CMK (cell line): ENCODE measurements at regions not wholly inside any gene's neighbourhood (a gene's known extent, or its start where the extent isn't known, plus 50 kb on each side); places are given as distances from the start of the nearest gene placed in this dataset.

ENCODE experiments used
- DNase-seq: peaks from one replicate; pipeline ENCODE4 v3.0.0-alpha.2; 2010; ENCODE audit warnings: low read depth

DNA sequence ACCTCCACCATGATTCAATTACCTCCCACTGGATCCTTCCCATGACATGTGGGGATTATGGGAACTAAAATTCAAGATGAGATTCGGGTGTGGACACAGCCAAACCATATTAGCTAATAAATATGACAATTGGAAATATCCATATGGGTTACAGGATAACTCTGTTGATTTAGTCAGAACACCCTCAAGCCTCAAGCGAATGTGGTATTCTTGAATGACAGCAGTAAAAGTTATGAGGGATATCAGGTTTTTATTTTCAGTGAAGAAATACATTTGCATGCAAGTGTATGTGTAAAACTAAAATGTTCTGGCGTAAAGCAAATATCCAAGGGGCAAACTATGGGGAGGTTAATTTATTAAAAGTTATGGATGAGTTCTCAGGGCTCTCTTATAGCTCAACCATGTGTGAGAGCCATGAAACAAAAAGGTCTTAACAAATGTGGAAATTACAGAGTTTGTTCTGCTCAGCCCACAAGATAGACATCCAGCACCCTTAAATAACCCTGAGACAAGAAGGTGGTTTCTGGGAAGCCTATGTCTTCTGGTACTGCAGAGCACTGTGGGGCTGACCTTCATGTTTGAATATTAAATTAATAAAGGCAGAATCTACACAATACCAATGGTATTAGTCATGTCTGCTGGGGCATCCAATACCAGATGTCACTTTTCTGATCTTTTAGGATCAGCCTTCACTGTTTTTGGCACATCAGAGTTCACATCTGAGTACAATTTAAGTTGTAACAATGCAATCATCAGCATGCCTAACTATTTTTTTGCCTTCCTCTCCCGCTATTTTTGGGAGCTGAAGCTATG is 370.5 kb upstream of the RSPO3 start:
- no peak for DNase-seq

DNA sequence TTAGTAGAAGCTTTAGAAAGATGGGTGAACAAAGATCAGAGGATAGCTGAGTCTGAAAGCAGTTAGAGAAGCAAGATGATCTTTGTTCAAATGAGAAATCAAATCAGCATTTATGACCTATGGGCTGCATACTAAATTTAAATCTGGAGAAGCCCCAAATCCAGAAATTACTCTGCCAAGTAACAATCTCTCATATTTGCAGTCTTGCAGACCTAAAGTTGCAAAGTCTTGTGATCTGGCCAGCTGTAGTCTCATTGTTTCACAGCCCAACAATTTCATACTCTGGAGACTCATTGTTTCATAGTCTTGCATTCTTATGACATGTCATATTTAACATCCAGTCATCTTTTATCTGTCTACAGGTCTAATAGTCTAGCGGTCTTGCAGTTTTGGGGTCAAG is 364.9 kb upstream of the RSPO3 start:
- DNase-seq, result no peak

GRCh38 chr6:126761854-126762253 is 356.6 kb upstream of the RSPO3 start:
- no peak for DNase-seq

DNA sequence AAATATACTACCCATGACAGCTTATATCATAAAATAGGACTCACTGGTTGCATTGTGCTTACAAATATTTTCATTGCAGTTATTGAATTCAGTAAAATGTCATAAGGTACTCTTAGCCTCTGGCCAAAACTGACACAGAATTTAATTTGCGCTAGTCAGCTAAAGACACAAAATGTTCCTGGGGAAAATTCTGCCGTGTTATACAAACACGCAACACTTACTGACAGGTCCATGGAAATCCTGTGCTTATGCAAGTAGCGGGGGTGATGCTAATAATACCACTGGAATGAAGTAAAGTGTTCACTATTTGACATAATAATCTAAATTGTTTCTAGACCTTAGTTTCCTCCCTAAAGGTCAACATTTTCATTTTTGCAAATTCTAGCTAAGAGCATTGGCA is 354.4 kb upstream of the RSPO3 start:
- DNase-seq, result no peak

DNA sequence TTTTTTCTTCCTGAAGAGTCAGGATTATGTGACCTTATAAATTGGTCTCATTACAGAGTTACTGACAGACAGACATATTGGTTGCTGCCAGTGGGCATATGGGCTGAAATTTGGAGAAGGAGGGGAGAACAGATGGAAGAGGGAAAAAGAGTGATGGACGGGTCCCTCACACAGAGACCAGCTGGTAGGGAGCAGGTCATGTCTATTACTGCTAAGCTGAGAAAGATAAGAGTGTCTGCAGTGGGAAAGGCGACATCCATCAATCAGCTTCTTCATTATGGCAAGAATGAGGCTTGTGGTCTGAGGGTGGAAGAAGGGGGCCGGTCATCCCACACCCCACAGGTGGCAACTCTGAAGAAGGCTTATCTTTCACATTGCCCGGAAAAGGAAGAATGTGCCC is 353.8 kb upstream of the RSPO3 start:
- no peak for DNase-seq

GRCh38 chr6:126766820-126767219 is 351.7 kb upstream of the RSPO3 start:
- no peak for DNase-seq

- no peak for DNase-seq
These were observed 350.8 kb upstream of the RSPO3 start for GRCh38 chr6:126767711-126768110.

- no peak for DNase-seq
These were observed 348.3 kb upstream of the RSPO3 start for GRCh38 chr6:126770176-126770575.

DNA sequence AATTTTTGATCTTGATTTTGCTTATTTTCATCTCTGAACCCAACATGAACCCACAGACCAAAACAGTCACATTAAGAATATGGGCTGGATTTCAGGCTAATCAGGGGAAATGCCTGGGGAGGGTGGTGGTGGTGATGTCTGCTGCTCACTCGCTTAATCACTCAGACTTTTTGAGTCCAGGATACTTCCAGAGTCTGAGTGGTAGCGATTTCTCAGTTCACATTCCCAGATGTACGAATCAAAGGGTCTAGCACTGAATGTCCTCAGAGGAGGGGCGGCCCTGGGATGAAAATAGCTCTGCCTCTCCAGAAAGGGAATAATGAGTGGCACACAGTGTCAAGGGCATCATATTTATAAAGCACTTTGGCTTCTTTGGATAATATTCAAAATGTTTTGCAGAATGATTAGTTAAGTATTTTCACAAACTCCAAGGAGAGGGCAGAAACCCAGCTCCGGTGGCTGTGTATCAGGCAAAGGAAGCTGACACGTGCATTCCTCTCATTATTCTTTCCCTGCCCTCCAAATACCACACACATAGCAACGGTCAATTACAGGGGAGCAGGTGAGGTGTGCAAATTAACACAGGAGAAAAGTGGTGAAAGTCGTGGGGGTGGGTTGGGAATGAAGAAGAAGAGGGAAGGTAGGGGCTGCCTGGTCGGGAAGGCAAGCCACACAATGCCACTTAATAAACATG is 345.2 kb upstream of the RSPO3 start:
- DNase-seq, result no peak

DNA sequence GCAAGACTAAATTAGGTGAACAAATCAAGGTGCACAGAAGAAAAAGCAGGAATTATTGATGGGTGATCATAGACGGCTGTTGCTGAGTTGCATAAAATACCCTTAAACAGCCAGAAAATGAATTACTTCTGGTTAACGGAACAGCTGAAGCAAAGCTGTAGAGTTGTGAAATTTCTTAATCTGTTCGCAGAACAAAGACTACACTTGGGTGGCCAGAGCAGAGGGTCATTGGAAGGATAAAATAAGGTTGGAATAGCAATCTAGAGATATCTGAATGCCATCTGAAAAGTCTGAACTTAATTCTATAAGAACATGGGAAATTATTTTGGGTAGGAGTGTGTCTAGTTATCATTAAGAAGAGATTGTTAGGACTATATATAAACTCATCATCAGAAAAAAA is 339.1 kb upstream of the RSPO3 start:
- no peak for DNase-seq

DNA sequence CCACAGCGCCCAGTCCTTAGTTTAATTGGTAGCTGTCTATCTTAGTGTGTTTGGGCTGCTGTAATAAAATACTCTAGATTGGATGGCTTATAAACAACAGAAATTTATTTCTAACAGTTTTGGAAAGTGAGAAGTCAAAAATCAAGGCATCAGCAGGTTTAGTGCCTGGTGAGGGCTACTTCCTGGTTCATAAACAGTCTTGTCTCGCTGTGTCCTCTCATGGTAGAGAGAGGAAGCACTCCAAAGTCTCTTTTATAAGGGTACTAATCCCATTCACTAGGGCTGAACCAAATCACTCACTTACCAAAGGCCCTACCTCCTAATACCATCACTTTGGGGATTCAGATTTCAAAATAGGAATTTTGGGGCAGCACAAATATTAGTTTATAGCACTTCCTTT is 336.9 kb upstream of the RSPO3 start:
- DNase-seq, result no peak

DNA sequence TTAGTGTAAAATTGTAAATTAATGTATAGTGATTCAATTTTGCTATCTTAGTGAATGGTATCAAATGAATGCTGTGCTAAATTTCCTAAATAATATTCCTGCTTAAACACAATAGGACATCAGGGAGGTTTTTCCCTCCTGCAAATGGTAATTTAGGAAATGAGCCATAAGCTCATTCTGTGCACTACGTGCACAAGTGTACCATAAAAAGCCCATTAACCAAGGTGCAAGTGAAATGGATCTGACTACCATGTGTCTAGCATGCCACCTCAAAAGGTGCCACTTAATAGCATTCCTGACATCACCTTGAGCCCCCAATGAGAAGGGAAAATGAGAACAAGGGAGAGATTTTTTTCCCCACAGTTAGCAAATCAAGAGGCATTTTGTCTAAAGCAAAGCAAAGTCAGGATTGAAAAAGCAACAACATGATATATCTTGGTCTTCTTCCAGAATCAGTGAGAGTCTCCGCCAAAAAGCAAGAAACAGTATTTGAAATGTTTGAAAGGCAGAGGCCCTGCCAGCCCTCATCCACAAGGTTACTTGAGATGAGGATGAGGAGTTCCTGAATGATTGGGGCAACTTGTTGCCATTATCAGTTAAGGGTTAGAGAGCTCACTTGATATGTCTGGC is 334.2 kb upstream of the RSPO3 start:
- no peak for DNase-seq

- DNase-seq, result no peak
These were observed 332.2 kb upstream of the RSPO3 start for GRCh38 chr6:126786262-126786661.

GRCh38 chr6:126787635-126788034 is 330.8 kb upstream of the RSPO3 start:
- no peak for DNase-seq

GRCh38 chr6:126788861-126789365 is 329.6 kb upstream of the RSPO3 start:
- DNase-seq, result no peak

GRCh38 chr6:126792340-126793085 is 326.0 kb upstream of the RSPO3 start:
- DNase-seq, result no peak

DNA sequence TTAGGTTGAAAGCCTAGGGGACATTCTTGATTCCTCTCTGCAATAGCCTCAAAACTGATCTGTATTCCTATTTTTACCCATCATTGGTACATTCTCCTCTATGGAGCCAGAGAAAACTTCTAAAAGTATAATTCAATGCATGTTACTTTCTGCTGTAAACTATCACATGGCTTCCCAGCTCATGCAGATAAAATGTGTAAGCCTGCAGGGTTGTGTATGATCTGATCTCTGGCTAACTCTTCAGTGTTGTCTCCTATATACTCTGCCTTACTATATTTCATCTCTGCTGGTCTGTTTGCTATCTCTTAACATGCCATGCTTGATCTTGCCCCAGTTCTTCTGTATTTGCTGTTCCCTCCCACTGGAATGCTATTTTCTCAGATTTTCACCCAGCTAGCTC is 323.3 kb upstream of the RSPO3 start:
- no peak for DNase-seq

- no peak for DNase-seq
These were observed 320.5 kb upstream of the RSPO3 start for GRCh38 chr6:126797981-126798380.

GRCh38 chr6:126803769-126804168 is 314.7 kb upstream of the RSPO3 start:
- DNase-seq, result no peak

GRCh38 chr6:126804332-126805064 is 314.0 kb upstream of the RSPO3 start:
- peak; percentile 7 for DNase-seq

DNA sequence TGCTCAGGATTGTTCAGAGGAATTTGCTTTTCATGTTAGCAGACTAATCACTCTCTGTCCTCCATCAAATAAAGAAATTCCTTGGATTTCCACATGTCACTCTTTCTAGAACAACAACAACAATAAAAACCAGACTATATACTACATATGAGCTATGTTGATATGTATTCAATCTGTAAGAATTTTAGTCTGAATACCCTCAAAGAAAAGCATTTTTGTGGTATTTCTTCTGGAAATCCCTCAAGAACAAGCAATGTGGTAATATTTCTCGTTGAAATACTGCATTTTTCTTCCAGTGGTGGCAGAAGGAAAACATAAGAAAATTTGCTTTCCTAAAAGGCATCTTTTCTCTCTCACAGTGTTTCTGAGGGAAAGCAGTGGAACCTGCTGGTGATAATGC is 312.6 kb upstream of the RSPO3 start:
- DNase-seq, result no peak

GRCh38 chr6:126807876-126808275 is 310.6 kb upstream of the RSPO3 start:
- DNase-seq, result no peak
